Right renal pelvis (tissue), 4 donors: ENCODE measurements at regions not wholly inside any gene's neighbourhood (a gene's known extent, or its start where the extent isn't known, plus 50 kb on each side); places are given as distances from the start of the nearest gene placed in this dataset.

ENCODE experiments used
- DNase-seq, 4 donors: peaks; one replicate each; pipeline ENCODE4 v3.0.0-alpha.2; 2013; ENCODE audit warnings: low read depth in 4 of 4, low spot score in 3 of 4, missing footprints in 1 of 4

GRCh38 chr3:135310317-135310716 lies 515.3 kb downstream of the EPHB1 start:
- DNase-seq, result no peak

- DNase-seq, result peak in 3 of 4 donors; percentile 7 to 33 (median 15)
Observed at GRCh38 chr3:135311699-135312098, 516.6 kb downstream of the EPHB1 start.

GRCh38 chr3:135314237-135314636 lies 519.2 kb downstream of the EPHB1 start:
- no peak for DNase-seq

GRCh38 chr3:135324301-135324700 lies 529.2 kb downstream of the EPHB1 start:
- no peak for DNase-seq

GRCh38 chr3:135325096-135325495 lies 530.0 kb downstream of the EPHB1 start:
- DNase-seq, result peak in 1 of 4 donors; percentile 4

- no peak for DNase-seq
Observed at GRCh38 chr3:135325726-135326235, 530.7 kb downstream of the EPHB1 start.

GRCh38 chr3:135326851-135327250 lies 531.8 kb downstream of the EPHB1 start:
- DNase-seq, result no peak

GRCh38 chr3:135328036-135328435 lies 533.0 kb downstream of the EPHB1 start:
- no peak for DNase-seq

- no peak for DNase-seq
Observed at GRCh38 chr3:135329479-135329878, 534.4 kb downstream of the EPHB1 start.

GRCh38 chr3:135337192-135337591 lies 542.1 kb downstream of the EPHB1 start:
- DNase-seq, result no peak

- no peak for DNase-seq
Observed at GRCh38 chr3:135348690-135349089, 553.6 kb downstream of the EPHB1 start.

- no peak for DNase-seq
Observed at GRCh38 chr3:135349254-135349948, 554.3 kb downstream of the EPHB1 start.

- DNase-seq, result no peak
Observed at GRCh38 chr3:135352213-135352612, 557.2 kb downstream of the EPHB1 start.

- no peak for DNase-seq
Observed at GRCh38 chr3:135362889-135363288, 567.8 kb downstream of the EPHB1 start.

- no peak for DNase-seq
Observed at GRCh38 chr3:135364676-135365075, 569.6 kb downstream of the EPHB1 start.

GRCh38 chr3:135366816-135367215 lies 571.8 kb downstream of the EPHB1 start:
- no peak for DNase-seq

- no peak for DNase-seq
Observed at GRCh38 chr3:135368316-135368715, 573.3 kb downstream of the EPHB1 start.

GRCh38 chr3:135368781-135369180 lies 573.7 kb downstream of the EPHB1 start:
- DNase-seq, result no peak

GRCh38 chr3:135374571-135374970 lies 579.5 kb downstream of the EPHB1 start:
- DNase-seq, result no peak

- DNase-seq, result no peak
Observed at GRCh38 chr3:135382188-135382587, 583.3 kb upstream of the PPP2R3A start.

GRCh38 chr3:135382621-135383020 lies 582.9 kb upstream of the PPP2R3A start:
- no peak for DNase-seq

- DNase-seq, result no peak
Observed at GRCh38 chr3:135383301-135383700, 582.2 kb upstream of the PPP2R3A start.

GRCh38 chr3:135392151-135392550 lies 573.4 kb upstream of the PPP2R3A start:
- DNase-seq, result no peak
